Neutrophil (primary cell): ENCODE measurements at regions not wholly inside any gene's neighbourhood (a gene's known extent, or its start where the extent isn't known, plus 50 kb on each side); places are given as distances from the start of the nearest gene placed in this dataset.

Source experiments
- H3K27ac ChIP-seq: fragments of 200-600 bp; sonication (generic); 2 replicates; pipeline ENCODE4 v1.5.1; 2016; ENCODE audit warnings: mild to moderate bottlenecking, moderate library complexity
- H3K27me3 ChIP-seq: fragments of 200-600 bp; sonication (generic); 2 replicates; pipeline ENCODE4 v1.6.0; 2016; ENCODE audit warnings: mild to moderate bottlenecking
- H3K36me3 ChIP-seq: fragments of 200-600 bp; sonication (generic); 2 replicates; pipeline ENCODE4 v1.5.1; 2017
- H3K4me1 ChIP-seq, 2 experiments: fragments of 200-600 bp in 1 of 2; sonication (generic) in 1 of 2; 1 replicate in 1 of 2; 2 replicates in 1 of 2; pipeline versions ENCODE4 v1.5.1 to v1.6.1; 2013 to 2016; ENCODE audit warnings: low read depth in 1 of 2, low read length in 1 of 2, mild to moderate bottlenecking in 1 of 2, moderate library complexity in 1 of 2; ENCODE audit not compliant: control insufficient read depth in 1 of 2, insufficient read depth in 1 of 2
- H3K4me3 ChIP-seq, 2 experiments: fragments of 200-600 bp in 1 of 2; sonication (generic) in 1 of 2; 1 replicate in 1 of 2; 2 replicates in 1 of 2; pipeline ENCODE4 v1.5.1; 2013 to 2016; ENCODE audit warnings: low read depth in 1 of 2, low read length in 1 of 2, mild to moderate bottlenecking in 1 of 2, moderate library complexity in 1 of 2
- H3K9me3 ChIP-seq: fragments of 200-600 bp; sonication (generic); 2 replicates; pipeline ENCODE4 v1.5.1; 2016
- CTCF ChIP-seq: fragments of 200-600 bp; sonication (generic); IDR thresholded peaks from 2 replicates; pipeline ENCODE4 v1.5.1; 2016; ENCODE audit warnings: antibody characterized with exemption

GRCh38 chr3:117998071-117998470 is 1036.6 kb downstream of the IGSF11 start:
- Histone ChIP-seq H3K36me3 (no peaks in the 10 kb centered on the region), H3K9me3 (no peaks in the 10 kb centered on the region), H3K4me1 (peaks cover 0 to 8% of the 10 kb centered on the region in 2 experiments), H3K27ac (no peak overlapping the region), H3K4me3 (no peak overlapping the region), H3K27me3 (peaks cover 53% of the 10 kb centered on the region)
- TF ChIP-seq CTCF: no peak

- H3K4me3 ChIP-seq: no peak overlapping the region
- H3K27me3 ChIP-seq: peaks cover 36% of the 10 kb centered on the region
- H3K27ac ChIP-seq: no peak overlapping the region
- peaks cover 0 to 8% of the 10 kb centered on the region in 2 experiments for H3K4me1 ChIP-seq
- H3K36me3 ChIP-seq: no peaks in the 10 kb centered on the region
- no peaks in the 10 kb centered on the region for H3K9me3 ChIP-seq
- TF ChIP-seq CTCF: no peak
Measured at GRCh38 chr3:118000219-118000618, 1034.4 kb downstream of the IGSF11 start.

GRCh38 chr3:118001380-118001779 is 1033.3 kb downstream of the IGSF11 start:
- H3K4me3 ChIP-seq: no peak overlapping the region
- peaks cover 24% of the 10 kb centered on the region for H3K27me3 ChIP-seq
- H3K4me1 ChIP-seq: peaks cover 0 to 8% of the 10 kb centered on the region in 2 experiments
- no peaks in the 10 kb centered on the region for H3K9me3 ChIP-seq
- no peaks in the 10 kb centered on the region for H3K36me3 ChIP-seq
- H3K27ac ChIP-seq: no peak overlapping the region
- TF ChIP-seq CTCF: no peak

GRCh38 chr3:118011910-118012309 is 1022.7 kb downstream of the IGSF11 start:
- H3K27me3 ChIP-seq: no peaks in the 10 kb centered on the region
- TF ChIP-seq CTCF: no peak
- H3K27ac ChIP-seq: no peak overlapping the region
- H3K9me3 ChIP-seq: no peaks in the 10 kb centered on the region
- no peak overlapping the region for H3K4me3 ChIP-seq
- no peaks in the 10 kb centered on the region for H3K36me3 ChIP-seq
- no peaks in the 10 kb centered on the region for H3K4me1 ChIP-seq

GRCh38 chr3:118029049-118029448 is 1005.6 kb downstream of the IGSF11 start:
- Histone ChIP-seq H3K4me1 (no peaks in the 10 kb centered on the region), H3K27me3 (no peaks in the 10 kb centered on the region), H3K36me3 (no peaks in the 10 kb centered on the region), H3K9me3 (no peaks in the 10 kb centered on the region), H3K27ac (no peak overlapping the region), H3K4me3 (no peak overlapping the region)
- no peak for TF ChIP-seq CTCF

GRCh38 chr3:118036215-118036614 is 998.4 kb downstream of the IGSF11 start:
- no peak for TF ChIP-seq CTCF
- Histone ChIP-seq H3K4me3 (no peak overlapping the region), H3K9me3 (no peaks in the 10 kb centered on the region), H3K36me3 (no peaks in the 10 kb centered on the region), H3K27me3 (no peaks in the 10 kb centered on the region), H3K27ac (no peak overlapping the region), H3K4me1 (no peaks in the 10 kb centered on the region)
